Esophagus squamous epithelium (tissue), 4 donors: ENCODE measurements at regions not wholly inside any gene's neighbourhood (a gene's known extent, or its start where the extent isn't known, plus 50 kb on each side); places are given as distances from the start of the nearest gene placed in this dataset.

Experiments
- POLR2A ChIP-seq, 4 donors: fragments of 450-650 bp; IDR thresholded peaks; one replicate each; pipeline ENCODE4 v1.6.1; 2017; ENCODE audit warnings: antibody characterized with exemption in 4 of 4, mild to moderate bottlenecking in 4 of 4, moderate library complexity in 3 of 4
- TF ChIP-seq, protein P1 (sequence below), 6 experiments: fragments of 450-650 bp in 4 of 6; fragments of 200-600 bp in 2 of 6; sonication (generic) in 2 of 6; IDR thresholded peaks; one replicate each; pipeline ENCODE4 v1.5.1; 2016 to 2019; ENCODE audit warnings: antibody characterized with exemption in 6 of 6, mild to moderate bottlenecking in 4 of 6, moderate library complexity in 4 of 6

DNA sequence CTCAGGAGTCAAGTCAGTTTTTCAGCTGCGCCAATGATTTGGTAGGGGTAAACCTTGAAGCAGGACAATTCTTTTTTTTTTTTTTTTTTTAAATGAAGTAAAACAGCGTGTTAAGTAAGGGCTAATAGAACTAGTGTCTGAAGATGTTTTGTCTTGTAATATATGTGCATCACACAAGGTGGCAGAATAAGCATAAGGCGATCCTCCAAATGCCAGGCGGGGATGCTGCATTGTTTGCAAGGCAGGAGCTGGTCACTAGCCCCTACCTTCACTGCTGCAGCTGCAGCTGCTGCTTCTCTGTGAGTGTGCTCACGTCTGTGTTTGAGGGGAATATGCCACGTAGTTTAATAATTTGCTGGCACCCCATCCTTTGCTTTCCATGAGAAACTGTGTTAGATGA, 272.7 kb upstream of the MAP3K7 start:
- TF ChIP-seq, protein P1, sequence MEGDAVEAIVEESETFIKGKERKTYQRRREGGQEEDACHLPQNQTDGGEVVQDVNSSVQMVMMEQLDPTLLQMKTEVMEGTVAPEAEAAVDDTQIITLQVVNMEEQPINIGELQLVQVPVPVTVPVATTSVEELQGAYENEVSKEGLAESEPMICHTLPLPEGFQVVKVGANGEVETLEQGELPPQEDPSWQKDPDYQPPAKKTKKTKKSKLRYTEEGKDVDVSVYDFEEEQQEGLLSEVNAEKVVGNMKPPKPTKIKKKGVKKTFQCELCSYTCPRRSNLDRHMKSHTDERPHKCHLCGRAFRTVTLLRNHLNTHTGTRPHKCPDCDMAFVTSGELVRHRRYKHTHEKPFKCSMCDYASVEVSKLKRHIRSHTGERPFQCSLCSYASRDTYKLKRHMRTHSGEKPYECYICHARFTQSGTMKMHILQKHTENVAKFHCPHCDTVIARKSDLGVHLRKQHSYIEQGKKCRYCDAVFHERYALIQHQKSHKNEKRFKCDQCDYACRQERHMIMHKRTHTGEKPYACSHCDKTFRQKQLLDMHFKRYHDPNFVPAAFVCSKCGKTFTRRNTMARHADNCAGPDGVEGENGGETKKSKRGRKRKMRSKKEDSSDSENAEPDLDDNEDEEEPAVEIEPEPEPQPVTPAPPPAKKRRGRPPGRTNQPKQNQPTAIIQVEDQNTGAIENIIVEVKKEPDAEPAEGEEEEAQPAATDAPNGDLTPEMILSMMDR (IDR thresholded peaks at IDR 0.05) = no peak
- no peak for TF ChIP-seq POLR2A (IDR thresholded peaks at IDR 0.05)
